ENCODE measurements at regions not wholly inside any gene's neighbourhood (a gene's known extent, or its start where the extent isn't known, plus 50 kb on each side); places are given as distances from the start of the nearest gene placed in this dataset.

GRCh38 chr5:82338771-82339373 lies 60.7 kb upstream of the RPS23 start:
- POLR2A ChIA-PET, result no interaction called here
- Histone ChIP-seq H3K9me3 (ENCODE audit: control insufficient read depth in 2 of 3, low read length in 3 of 3) (no peaks in the 10 kb centered on the region), H3K27ac (ENCODE audit: low read depth, low read length) (no peak overlapping the region), H3K27me3 (ENCODE audit: control insufficient read depth in 2 of 2, insufficient read depth in 2 of 2, low read length in 2 of 2) (no peaks in the 10 kb centered on the region), H3K4me1 (ENCODE audit: control insufficient read depth in 2 of 2, insufficient read depth in 2 of 2, low read length in 2 of 2) (no peaks in the 10 kb centered on the region), H3K36me3 (ENCODE audit: control insufficient read depth in 2 of 3, insufficient read depth in 3 of 3, low read length in 3 of 3) (no peaks in the 10 kb centered on the region), H3K4me3 (ENCODE audit: low read length) (no peak overlapping the region)
- no peaks in the 10 kb centered on the region for H3K9me3 Mint-ChIP-seq
- H3K27me3 Mint-ChIP-seq, result peaks cover 2 to 16% (median 14%) of the 10 kb centered on the region in 5 donors
- peaks cover 0 to 20% (median 0%) of the 10 kb centered on the region in 7 donors for H3K4me1 Mint-ChIP-seq
- H3K27ac Mint-ChIP-seq, result no peak overlapping the region
- ATAC-seq (no peak), DNase-seq (no peak)
- CTCF ChIA-PET, result no interaction called here
- intact Hi-C loops (cut with micrococcal nuclease), result no loop called here
- no peak overlapping the region for H3K4me3 Mint-ChIP-seq
- peaks cover 0 to 4% (median 0%) of the 10 kb centered on the region in 5 donors for H3K36me3 Mint-ChIP-seq

- ATAC-seq (no peak), DNase-seq (no peak)
- H3K4me3 ChIP-seq (ENCODE audit: low read length), result no peak overlapping the region
- peaks cover 0 to 2% (median 0%) of the 10 kb centered on the region in 5 donors for H3K36me3 Mint-ChIP-seq
- no peaks in the 10 kb centered on the region for H3K9me3 Mint-ChIP-seq
- H3K36me3 ChIP-seq (ENCODE audit: control insufficient read depth in 2 of 3, insufficient read depth in 3 of 3, low read length in 3 of 3), result no peaks in the 10 kb centered on the region
- ChIA-PET CTCF (interaction anchor here (0.7 kb wide), 1 partner anchor 14 kb away, joined by 3 read pairs; no protein-coding TSS in a partner anchor), POLR2A (no interaction called here)
- no peaks in the 10 kb centered on the region for H3K27me3 ChIP-seq (ENCODE audit: control insufficient read depth in 2 of 2, insufficient read depth in 2 of 2, low read length in 2 of 2)
- H3K4me1 ChIP-seq (ENCODE audit: control insufficient read depth in 2 of 2, insufficient read depth in 2 of 2, low read length in 2 of 2), result no peaks in the 10 kb centered on the region
- H3K27me3 Mint-ChIP-seq, result peaks cover 0 to 12% (median 10%) of the 10 kb centered on the region in 5 donors
- no peak overlapping the region for H3K27ac ChIP-seq (ENCODE audit: low read depth, low read length)
- H3K27ac Mint-ChIP-seq, result no peak overlapping the region
- no peak overlapping the region for H3K4me3 Mint-ChIP-seq
- intact Hi-C loops (cut with micrococcal nuclease), result no loop called here
- peaks cover 0 to 17% (median 0%) of the 10 kb centered on the region in 7 donors for H3K4me1 Mint-ChIP-seq
- no peaks in the 10 kb centered on the region for H3K9me3 ChIP-seq (ENCODE audit: control insufficient read depth in 2 of 3, low read length in 3 of 3)
These were observed 58.8 kb upstream of the RPS23 start for GRCh38 chr5:82336959-82337351.

DNA sequence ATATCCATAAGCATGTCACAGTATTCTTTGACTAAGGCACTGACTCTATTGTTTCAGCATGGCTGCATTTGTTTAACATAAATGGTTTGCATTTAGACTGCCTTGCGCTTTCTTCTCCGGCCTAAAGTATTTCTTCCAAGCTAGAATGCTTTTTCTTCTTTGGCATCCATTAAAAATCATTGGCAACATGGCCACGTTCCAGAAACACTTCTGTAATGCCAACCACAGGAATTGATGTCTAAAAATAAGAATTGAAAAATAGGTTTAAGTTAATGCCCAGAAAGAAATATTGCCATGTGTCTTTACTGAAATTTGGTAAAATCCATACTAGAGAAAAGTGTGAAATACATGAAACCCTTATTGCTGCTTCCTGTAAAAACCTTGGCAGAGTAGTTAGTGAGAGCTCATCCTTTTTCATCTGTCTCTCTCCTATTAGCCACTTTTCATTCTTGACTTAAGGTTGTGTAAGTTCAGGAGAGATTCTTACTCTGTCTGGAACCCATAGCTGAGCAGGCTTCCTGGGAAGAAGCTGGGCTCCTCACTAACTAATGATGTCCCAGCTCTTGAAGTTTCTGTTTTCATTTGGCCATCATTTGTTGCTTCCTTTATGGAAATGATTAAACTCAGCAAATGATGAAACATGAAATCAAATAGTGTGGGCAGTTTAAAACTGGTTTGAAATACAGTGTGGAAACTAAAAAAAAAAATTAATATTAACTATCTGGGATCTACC lies 58.2 kb upstream of the RPS23 start:
- H3K9me3 ChIP-seq (ENCODE audit: control insufficient read depth in 2 of 3, low read length in 3 of 3), result no peaks in the 10 kb centered on the region
- ATAC-seq, result no peak
- POLR2A ChIA-PET, result interaction anchor here (0.7 kb wide), 1 partner anchor 560 kb away, joined by 4 read pairs; no protein-coding TSS in a partner anchor
- Mint-ChIP-seq H3K27ac (no peak overlapping the region), H3K4me3 (no peak overlapping the region), H3K27me3 (peaks cover 0 to 12% (median 10%) of the 10 kb centered on the region in 5 donors), H3K4me1 (peaks cover 0 to 12% (median 0%) of the 10 kb centered on the region in 7 donors), H3K36me3 (peaks cover 0 to 2% (median 0%) of the 10 kb centered on the region in 5 donors), H3K9me3 (no peaks in the 10 kb centered on the region)
- no peaks in the 10 kb centered on the region for H3K36me3 ChIP-seq (ENCODE audit: control insufficient read depth in 2 of 3, insufficient read depth in 3 of 3, low read length in 3 of 3)
- no peaks in the 10 kb centered on the region for H3K4me1 ChIP-seq (ENCODE audit: control insufficient read depth in 2 of 2, insufficient read depth in 2 of 2, low read length in 2 of 2)
- no peak overlapping the region for H3K4me3 ChIP-seq (ENCODE audit: low read length)
- intact Hi-C loops (cut with micrococcal nuclease), result no loop called here
- DNase-seq, result no peak
- CTCF ChIA-PET, result no interaction called here
- H3K27me3 ChIP-seq (ENCODE audit: control insufficient read depth in 2 of 2, insufficient read depth in 2 of 2, low read length in 2 of 2), result no peaks in the 10 kb centered on the region
- no peak overlapping the region for H3K27ac ChIP-seq (ENCODE audit: low read depth, low read length)

DNA sequence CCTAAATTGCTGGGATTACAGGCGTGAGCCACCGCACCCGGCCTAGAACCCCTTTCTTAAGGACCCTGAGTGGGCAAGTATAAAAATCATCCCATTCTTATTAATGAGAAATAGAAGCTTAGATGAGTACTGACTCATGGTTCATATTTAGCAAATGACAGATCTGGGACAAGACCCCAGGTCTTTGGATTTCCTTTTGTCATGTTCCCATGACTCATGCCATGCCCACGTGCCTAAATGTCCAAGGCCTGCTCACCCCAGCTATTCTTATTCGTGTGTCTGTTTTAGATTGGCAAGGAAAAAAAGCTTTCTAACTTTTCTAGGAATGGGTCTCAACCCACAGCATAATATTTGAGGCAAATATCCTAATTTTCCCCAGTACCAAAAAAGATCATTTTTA lies 57.7 kb upstream of the RPS23 start:
- CTCF ChIA-PET, result no interaction called here
- Histone ChIP-seq H3K36me3 (ENCODE audit: control insufficient read depth in 2 of 3, insufficient read depth in 3 of 3, low read length in 3 of 3) (no peaks in the 10 kb centered on the region), H3K4me3 (ENCODE audit: low read length) (no peak overlapping the region), H3K4me1 (ENCODE audit: control insufficient read depth in 2 of 2, insufficient read depth in 2 of 2, low read length in 2 of 2) (no peaks in the 10 kb centered on the region), H3K9me3 (ENCODE audit: control insufficient read depth in 2 of 3, low read length in 3 of 3) (no peaks in the 10 kb centered on the region), H3K27me3 (ENCODE audit: control insufficient read depth in 2 of 2, insufficient read depth in 2 of 2, low read length in 2 of 2) (no peaks in the 10 kb centered on the region), H3K27ac (ENCODE audit: low read depth, low read length) (no peak overlapping the region)
- H3K36me3 Mint-ChIP-seq, result peaks cover 0 to 2% (median 0%) of the 10 kb centered on the region in 5 donors
- H3K9me3 Mint-ChIP-seq, result no peaks in the 10 kb centered on the region
- DNase-seq (no peak), ATAC-seq (no peak)
- H3K4me3 Mint-ChIP-seq, result no peak overlapping the region
- peaks cover 0 to 11% (median 7%) of the 10 kb centered on the region in 5 donors for H3K27me3 Mint-ChIP-seq
- POLR2A ChIA-PET, result interaction anchor here (0.7 kb wide), 1 partner anchor 561 kb away, joined by 4 read pairs; no protein-coding TSS in a partner anchor
- H3K4me1 Mint-ChIP-seq, result peaks cover 0 to 6% (median 0%) of the 10 kb centered on the region in 7 donors
- intact Hi-C loops (cut with micrococcal nuclease), result no loop called here
- H3K27ac Mint-ChIP-seq, result no peak overlapping the region

DNA sequence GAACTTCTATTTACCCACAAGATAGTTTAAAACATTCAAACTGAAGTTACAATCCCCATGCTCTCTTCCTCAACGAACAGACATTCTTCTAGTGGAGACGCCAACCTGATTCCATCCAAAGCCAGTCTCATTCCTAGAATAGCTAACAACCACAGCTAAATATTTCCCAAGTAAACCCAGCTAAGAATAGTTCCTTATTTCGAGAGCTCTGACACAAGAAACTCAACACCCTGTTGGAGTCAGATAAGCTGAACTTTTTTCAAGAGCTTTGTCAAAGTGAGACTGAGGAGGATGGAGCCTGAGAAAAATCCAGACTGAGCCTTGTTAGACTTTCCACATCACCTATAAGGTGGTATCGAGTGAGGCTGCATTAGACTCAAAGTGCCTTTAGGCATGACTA lies 56.7 kb upstream of the RPS23 start:
- no peak overlapping the region for H3K4me3 ChIP-seq (ENCODE audit: low read length)
- Mint-ChIP-seq H3K27me3 (peaks cover 0 to 11% (median 3%) of the 10 kb centered on the region in 5 donors), H3K4me1 (no peaks in the 10 kb centered on the region), H3K9me3 (peaks cover 0 to 2% (median 0%) of the 10 kb centered on the region in 11 donors), H3K4me3 (no peak overlapping the region), H3K27ac (no peak overlapping the region), H3K36me3 (no peaks in the 10 kb centered on the region)
- ATAC-seq (no peak), DNase-seq (no peak)
- no peaks in the 10 kb centered on the region for H3K9me3 ChIP-seq (ENCODE audit: control insufficient read depth in 2 of 3, low read length in 3 of 3)
- H3K36me3 ChIP-seq (ENCODE audit: control insufficient read depth in 2 of 3, insufficient read depth in 3 of 3, low read length in 3 of 3), result no peaks in the 10 kb centered on the region
- H3K27me3 ChIP-seq (ENCODE audit: control insufficient read depth in 2 of 2, insufficient read depth in 2 of 2, low read length in 2 of 2), result no peaks in the 10 kb centered on the region
- POLR2A ChIA-PET, result no interaction called here
- no peaks in the 10 kb centered on the region for H3K4me1 ChIP-seq (ENCODE audit: control insufficient read depth in 2 of 2, insufficient read depth in 2 of 2, low read length in 2 of 2)
- intact Hi-C loops (cut with micrococcal nuclease), result no loop called here
- H3K27ac ChIP-seq (ENCODE audit: low read depth, low read length), result no peak overlapping the region
- CTCF ChIA-PET, result no interaction called here

DNA sequence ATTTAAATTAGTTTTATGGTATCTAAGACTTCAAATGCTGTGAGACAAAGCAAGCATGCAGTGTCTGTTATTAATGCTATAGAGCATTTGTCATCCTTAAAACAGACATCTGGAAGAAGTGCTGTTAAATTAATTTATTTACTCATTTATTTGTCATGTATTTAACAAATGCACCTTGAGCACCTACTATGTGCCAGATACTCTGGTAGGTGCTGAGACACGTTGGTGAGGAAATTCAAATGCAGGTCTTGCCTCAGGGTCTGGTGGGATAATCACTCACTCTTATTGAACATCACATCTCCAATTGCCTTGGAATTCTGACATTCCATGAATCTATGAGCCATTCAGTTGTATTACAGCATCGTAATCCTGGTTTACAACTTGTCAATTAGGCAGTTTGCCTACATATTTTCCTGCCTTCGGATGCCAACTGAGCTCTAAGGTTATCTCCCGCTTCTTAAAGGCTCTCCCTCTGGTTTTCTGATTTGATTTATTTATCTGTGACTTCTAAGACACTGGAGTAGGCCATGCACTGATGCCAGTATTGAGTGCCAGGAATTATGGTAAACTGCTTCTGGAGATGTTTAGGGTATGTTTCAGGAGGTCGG lies 56.0 kb upstream of the RPS23 start:
- Histone ChIP-seq H3K4me1 (ENCODE audit: control insufficient read depth in 2 of 2, insufficient read depth in 2 of 2, low read length in 2 of 2) (no peaks in the 10 kb centered on the region), H3K27me3 (ENCODE audit: control insufficient read depth in 2 of 2, insufficient read depth in 2 of 2, low read length in 2 of 2) (no peaks in the 10 kb centered on the region), H3K27ac (ENCODE audit: low read depth, low read length) (no peak overlapping the region), H3K4me3 (ENCODE audit: low read length) (no peak overlapping the region), H3K36me3 (ENCODE audit: control insufficient read depth in 2 of 3, insufficient read depth in 3 of 3, low read length in 3 of 3) (no peaks in the 10 kb centered on the region), H3K9me3 (ENCODE audit: control insufficient read depth in 2 of 3, low read length in 3 of 3) (no peaks in the 10 kb centered on the region)
- H3K36me3 Mint-ChIP-seq, result peaks cover 0 to under 1% (median 0%) of the 10 kb centered on the region in 5 donors
- no peaks in the 10 kb centered on the region for H3K4me1 Mint-ChIP-seq
- H3K9me3 Mint-ChIP-seq, result peaks cover 0 to 2% (median 0%) of the 10 kb centered on the region in 11 donors
- no peak for ATAC-seq
- H3K27ac Mint-ChIP-seq, result no peak overlapping the region
- DNase-seq, result no peak
- CTCF ChIA-PET, result no interaction called here
- POLR2A ChIA-PET, result no interaction called here
- H3K27me3 Mint-ChIP-seq, result peaks cover 0 to 11% (median 3%) of the 10 kb centered on the region in 5 donors
- intact Hi-C loops (cut with micrococcal nuclease), result no loop called here
- no peak overlapping the region for H3K4me3 Mint-ChIP-seq
